Ecto neural progenitor cell (in vitro differentiated cells): ENCODE measurements at regions not wholly inside any gene's neighbourhood (a gene's known extent, or its start where the extent isn't known, plus 50 kb on each side); places are given as distances from the start of the nearest gene placed in this dataset.

Experiments
- DNase-seq: peaks from one replicate; pipeline ENCODE4 v3.0.0-alpha.2; 2018; ENCODE audit warnings: low spot score

DNA sequence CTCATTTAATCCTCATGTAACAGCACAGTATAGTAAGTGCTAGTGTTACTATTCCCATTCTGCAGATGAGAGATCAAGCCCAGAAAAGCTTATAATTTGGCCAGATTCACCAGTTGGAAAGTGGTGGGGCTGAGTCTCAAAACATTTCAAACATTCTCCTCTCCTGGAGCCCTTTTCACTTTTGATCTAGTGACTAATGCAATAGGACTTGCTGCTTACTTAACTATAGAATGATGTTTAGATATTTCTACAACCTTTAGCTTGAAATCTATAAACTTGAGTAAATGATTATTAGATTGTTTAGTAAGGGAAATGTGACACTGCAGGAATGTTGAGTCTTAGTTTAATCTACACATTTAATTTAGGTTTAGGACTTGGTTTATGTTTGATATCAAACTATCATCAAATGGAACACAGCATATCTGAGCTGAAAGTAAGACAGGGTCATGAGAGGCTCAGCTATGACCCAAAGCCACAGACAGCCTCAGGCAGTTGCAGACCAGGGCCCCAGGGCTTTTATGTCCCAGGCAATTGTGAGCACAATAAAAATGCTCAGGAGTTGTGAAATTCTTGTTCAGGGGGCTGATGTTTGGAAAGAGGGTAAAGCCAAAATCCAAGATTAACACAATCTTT lies 199.5 kb upstream of the HS3ST1 start:
- DNase-seq, result no peak

DNA sequence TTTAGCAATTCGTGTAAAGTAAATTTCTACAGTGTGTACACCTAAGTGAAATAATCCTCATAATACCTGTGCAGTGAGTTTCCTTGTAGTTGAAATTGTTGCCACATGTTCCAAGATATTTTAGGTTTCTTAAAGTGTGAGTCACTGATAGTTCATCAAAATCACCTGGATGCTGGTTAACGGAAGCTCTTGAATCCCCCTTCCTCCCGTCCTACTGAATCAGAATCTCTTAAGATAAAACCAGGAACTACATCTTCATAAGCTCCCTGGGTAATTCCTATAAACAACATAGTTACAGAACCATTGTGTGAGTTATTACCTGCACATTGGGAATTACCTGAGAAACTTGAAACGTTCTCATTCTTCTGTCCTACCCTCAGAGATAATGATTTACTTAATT lies 197.4 kb upstream of the HS3ST1 start:
- no peak for DNase-seq

DNA sequence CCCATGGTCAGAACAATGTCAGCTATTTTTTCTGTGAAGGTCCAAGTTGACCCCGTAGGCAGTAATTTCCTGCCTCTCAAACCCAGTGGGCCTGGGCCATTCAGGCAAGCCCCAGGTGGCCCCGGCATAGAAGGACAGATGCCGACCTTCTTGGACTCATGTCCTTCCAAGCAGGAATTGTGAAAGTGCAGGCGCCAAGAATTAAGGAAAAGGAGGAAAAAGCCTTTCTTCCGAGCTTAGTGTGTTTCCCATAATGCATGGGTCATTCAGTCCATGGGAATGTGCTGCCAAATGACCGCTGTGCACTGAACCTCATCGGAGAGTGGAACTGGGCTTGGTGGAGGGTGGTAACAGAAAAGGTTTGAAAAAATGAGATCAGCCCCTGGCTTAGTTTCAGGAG lies 196.5 kb upstream of the HS3ST1 start:
- no peak for DNase-seq

DNA sequence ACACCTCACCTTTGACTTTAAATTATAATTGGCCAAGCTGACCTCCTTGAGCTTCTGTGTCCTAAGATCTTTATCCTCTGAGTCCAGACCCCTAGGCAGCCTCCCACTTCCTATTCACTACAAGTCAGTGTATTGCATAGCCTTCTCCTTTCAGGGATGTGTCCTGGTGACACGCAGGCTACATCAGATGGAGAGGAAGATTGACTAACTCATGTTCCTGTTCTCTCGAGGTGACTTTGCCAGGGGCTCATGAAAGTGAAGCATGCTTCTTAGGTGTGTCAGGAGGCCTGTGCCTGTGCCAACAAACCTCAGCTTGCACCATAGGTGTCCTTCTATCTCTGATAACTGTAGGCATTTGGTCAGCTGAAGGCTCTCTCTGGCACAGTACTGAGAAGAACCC lies 195.7 kb upstream of the HS3ST1 start:
- DNase-seq, result no peak

DNA sequence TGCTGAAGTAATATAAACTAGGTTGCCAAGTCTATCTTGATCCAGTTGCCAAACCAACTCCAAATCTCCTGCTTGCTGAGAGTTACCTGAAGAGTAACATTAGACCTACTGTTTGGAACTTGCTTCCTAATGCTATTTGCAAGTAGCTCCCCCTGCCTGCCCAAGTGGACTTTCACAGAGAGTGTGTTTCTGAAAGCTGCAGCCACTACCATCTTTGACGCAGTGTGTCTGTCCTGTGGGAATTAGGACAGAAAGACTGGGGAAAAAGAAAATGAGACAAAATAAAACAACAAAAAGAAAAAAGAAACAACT lies 195.0 kb upstream of the HS3ST1 start:
- no peak for DNase-seq

DNA sequence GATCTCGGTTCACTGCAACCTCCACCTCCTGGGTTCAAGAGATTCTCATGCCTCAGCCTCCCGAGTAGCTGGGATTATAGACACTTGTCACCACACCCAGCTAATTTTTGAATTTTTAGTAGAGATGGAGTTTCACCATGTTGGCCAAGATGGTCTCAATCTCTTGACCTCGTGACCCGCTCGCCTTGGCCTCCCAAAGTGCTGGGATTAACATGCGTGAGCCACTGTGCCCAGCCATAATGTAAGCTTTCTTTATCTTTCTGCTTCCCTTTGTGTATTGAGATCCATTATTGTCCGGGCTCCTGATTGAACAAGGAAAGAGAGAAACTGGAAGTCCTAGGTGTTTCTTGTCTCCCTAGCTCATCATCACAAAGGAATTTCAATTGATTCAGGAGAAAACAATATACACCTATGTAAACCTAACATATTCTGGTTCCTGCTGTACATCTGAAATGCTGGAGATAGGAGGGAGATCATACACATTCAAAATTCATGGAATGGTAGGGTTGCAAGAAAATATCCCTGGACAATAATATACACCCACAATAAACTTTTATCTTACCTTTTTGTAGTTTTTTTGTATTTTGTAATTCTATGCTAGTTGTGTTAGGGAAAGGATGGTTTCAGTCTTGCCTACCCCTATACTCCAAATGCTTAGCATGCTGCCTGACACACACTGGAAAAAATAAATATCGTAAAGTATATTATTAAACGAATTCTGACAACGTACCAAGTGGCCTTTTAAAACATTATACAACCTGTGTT lies 194.4 kb upstream of the HS3ST1 start:
- DNase-seq, result no peak

DNA sequence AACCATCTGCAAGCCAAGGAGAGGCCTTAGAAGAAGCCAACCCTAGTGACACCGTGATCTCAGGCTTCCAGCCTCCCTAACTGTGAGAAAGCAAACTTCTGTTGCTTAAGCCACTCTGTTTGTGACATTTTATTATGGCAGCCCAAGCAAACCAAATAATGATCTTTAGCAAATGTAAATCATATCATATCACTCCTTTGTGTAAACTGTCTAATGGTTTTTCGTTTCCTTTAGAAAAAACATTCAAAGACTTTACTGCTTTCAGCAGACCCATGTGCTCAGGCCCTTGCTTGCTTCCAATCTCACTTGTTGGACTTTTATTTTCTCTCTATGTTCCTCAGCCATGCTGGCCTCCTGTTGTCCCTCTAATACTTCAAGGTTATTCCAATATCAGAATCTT lies 192.2 kb upstream of the HS3ST1 start:
- DNase-seq, result no peak

DNA sequence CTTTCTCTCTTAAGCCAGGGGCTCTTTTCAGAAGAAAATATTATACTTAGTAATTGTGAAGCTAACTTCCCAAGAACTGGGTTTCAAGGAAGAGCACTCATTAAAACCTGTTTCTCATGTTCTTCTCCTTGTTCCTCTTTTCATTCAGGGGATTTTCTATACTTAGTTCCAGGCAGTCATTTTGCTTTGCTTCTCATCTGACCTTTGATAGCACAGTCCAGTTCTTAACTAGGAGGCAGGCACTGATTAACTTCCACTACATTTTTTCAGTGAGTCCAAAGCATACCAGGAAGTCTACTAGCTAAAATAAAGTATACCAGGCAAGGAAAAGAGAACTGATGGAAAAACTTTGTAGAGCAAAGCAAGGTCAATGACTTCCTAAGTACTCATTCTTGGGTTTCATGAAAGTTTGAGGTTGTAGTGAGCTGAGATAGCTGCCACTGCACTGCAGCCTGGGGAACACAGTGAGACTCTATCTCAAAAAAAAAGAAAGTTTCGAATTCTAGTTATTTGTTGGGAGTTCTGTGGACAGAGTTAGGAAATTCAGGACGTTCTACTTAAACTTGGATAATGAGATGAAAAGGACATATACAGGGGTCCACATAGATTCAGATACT lies 190.1 kb upstream of the HS3ST1 start:
- no peak for DNase-seq

DNA sequence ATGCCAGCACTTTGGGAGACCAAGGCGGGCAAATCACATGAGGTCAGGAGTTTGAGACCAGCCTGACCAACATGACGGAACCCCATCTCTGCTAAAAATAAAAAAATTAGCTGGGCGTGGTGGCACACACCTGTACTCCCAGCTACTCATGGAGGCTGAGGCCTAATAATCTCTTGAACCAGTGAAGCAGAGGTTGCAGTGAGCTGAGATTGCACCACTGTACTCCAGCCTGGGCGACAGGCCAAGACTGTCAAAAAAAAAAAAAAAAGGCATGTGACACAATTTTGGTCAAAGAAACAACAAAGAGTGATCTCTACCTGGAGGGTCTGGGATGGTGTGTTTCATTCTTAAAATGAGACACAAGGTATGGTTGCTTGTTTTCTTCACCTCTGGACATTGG lies 188.2 kb upstream of the HS3ST1 start:
- DNase-seq, result no peak

DNA sequence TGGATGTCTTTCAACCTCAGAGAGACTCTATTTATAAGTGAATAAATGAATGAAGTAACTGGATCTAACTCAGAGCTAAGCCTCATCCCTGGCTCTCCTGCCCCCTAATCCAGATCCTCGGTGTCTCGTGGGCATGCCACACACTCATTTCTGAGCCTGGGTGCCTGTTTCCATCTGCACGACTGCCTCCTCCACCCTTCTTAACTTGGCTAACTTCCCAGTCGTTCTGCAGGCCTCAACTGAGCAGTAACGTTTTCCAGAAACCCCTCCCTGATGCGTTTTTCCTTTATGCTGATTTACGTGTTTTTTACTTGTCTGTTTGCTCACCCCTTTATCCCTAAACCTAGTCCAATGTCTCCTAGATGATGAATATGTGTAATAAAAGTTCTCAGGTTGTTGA lies 186.9 kb upstream of the HS3ST1 start:
- no peak for DNase-seq

DNA sequence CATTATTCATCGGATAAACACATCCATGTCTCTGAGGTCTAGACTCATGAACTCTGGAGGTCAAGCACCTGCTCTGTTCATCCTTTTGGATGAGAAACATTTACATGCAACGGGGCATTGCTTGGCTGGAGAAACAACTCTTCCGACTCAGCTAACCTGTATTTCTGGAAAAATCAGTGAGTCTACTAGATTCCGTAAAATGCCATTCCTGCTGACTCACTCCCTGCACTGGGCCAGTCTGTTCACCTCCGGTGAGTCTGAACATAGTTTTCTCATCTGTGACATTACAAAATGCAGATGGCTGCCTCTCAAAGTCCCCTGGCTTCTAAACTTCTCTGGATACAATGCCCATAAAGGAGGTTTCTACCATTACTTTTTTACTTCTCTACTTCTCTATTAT lies 185.7 kb upstream of the HS3ST1 start:
- DNase-seq, result no peak

DNA sequence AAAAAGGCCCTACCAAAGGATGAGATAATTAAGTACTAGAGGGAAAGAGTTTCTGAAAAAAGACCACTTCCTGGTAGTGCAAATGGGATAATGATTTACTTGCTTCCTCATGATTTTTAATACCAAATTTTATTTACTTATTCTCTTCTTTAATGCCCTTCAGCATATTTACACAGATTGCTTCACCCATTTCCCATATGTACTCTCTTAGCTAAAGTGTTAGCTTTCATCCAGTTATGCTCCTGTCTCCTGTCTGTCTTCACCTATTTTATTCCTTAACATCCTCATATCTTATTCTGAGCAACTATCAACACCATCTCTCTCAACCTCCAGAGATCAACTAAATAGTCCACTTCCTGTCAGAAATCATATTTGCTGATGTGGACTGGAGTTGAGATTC lies 183.2 kb upstream of the HS3ST1 start:
- DNase-seq, result no peak

DNA sequence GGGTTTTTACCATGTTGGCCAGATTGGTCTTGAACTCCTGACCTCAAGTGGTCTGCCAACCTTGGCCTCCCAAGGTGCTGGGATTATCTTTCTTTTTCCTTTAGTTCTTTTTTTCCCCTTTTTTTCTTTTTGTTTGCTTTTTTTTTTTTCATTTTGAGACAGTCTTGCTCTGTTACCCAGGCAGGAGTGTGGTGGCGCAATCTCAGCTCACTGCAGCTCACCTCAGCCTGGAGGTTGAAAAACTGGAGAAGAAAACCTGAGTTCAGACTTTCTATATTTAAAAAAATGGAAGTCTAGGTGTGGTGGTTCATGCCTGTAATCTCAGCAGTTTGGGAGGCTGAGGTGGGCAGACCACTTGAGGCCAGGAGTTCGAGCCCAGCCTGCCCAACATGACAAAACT lies 181.1 kb upstream of the HS3ST1 start:
- no peak for DNase-seq

DNA sequence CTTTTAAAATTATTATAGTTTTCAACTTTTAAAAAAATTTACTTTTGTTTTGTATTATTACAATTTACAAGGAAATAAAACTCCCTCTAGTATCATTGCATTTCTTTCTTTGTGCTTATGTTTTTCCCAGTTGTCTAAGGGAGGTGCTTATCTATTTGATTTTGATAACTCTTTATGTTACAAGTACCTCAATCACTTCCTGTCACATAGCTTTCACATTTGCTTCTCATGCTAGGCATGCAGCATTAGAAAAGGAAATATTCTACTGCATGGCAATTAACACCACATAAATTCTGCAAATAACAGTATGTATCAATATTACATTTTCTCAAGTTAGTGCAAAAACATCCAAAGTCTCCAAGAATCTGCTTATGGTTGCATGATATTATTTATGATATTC lies 180.3 kb upstream of the HS3ST1 start:
- no peak for DNase-seq

DNA sequence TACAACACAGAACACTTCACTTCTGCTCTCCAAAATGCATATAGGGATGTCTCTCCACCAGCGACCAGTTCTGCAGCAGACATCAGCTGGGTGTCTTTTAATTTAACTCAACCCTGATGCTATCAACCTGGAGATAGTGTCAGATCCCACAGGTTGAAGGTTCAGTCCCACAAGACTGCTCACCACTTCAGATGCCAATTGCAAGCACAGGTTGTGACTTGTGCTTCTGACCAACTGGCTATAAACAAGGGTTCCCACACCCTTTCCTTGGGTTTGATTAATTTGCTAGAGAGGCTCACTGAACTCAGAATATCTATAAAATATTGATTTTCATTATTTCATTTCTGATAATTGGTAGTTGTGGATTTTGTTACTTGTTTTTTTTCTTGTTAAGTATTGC lies 177.4 kb upstream of the HS3ST1 start:
- no peak for DNase-seq

DNA sequence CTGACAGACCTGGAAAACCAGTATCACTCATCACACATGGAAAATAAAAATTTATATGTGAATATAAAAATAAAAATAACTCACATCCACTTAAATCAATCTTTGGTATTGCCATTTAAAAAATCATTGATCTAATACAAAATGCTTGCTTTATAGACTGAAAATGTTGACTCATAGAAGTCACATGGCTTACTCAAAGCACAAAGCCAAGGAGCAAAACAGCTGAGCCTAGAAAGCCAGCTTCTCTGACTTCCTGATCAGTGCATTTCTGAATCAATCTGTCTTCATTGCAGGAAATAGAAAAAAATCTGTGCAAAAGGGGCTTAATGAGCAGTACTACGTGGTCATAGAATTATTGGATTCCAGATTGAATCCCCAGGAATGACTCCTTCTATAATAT lies 176.9 kb upstream of the HS3ST1 start:
- DNase-seq, result no peak

DNA sequence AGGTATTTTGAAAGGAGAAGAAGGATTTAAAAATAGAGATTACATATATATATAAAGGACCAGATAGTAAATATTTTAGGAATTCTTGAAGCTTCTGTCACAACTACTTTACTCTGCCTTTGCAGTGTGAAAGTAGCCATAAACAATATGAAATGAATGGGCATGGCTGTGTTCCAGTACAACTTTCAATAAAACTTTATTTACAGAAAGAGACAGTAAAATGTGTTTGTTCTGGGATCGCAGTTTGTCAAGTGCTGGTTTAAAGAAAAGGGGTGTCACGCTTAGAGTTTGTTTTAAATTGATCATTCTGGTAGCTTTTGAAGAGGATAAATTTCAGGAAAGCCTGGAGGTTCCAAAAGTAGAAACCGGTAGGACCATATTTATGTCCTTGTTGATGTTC lies 176.1 kb upstream of the HS3ST1 start:
- no peak for DNase-seq

DNA sequence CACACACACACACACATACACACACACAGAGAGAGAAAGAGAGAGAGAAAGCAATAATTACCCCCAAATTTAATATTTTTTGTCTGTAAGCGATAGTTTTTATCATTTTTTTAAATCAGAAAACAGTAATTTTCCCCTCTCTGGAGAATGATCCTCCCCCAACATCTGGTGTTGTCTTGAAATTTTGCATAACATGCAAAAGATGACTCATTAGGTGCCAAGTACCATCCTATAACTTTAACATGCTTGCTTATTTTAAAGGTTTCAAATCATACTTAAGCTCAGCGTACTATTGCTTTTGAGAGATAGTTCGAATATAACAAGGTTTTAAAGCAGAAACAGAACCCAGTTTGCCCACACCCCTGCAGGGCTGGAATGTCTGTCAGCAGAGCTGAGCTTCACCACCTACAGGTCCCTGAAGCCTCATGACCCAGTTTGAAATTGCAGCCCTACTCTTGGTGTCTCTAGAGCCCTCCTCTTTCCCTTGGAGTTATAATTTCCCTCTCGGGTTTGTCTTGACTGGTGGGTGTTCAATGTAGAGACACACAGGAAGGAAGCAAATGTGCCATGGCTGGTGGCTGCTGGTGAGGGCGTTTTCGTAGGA lies 175.0 kb upstream of the HS3ST1 start:
- no peak for DNase-seq

DNA sequence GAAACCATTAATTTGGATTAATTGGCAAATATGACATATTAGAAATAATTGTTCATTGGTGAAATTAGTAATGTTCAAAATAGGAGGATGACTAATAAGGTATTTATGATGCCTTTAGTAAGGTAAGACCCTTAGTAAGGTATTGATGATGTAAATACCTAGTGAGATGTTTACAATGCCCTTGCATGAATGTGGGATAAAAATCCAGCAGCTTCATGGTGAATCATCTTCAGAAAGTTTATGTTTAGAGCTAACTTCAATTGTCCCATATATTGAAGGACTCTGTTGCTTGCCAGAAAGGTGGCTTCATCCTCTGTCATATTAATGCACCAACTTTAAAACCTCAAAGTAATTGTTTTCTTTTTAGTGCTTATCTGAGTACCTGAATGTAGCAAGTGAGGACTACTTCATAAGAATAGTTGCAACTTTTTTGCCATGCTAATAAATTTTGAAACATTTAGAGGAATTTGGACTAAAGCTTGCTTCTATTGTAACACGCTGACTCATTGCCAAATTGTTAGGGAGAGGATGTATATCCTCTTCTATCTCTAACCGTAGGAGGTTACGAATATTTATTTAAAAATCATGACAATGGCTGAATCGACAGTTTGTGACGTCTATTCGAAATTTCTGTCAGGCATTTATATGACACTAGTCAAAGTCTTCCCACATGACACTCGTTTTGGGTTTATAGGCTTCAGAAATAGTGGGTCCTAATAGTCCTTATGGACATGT lies 174.1 kb upstream of the HS3ST1 start:
- DNase-seq, result no peak

DNA sequence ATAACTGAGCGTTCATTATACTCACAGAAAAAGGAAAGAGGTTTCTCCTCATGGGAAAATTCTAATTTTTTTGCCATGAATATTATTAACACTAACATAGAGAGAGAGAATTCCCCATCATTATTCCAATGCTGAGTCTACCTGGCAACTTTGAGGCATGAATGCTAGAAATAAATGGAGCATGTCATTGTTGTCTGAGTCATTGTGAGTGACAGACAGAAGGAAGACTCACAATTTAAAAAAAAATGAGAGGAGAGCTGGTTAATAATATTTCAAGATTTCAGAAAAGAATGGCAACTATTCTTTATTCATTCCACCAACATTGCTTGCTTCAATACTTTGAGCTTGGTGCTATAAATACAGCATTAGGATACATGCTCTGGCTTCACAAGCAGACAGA lies 170.4 kb upstream of the HS3ST1 start:
- DNase-seq, result no peak

DNA sequence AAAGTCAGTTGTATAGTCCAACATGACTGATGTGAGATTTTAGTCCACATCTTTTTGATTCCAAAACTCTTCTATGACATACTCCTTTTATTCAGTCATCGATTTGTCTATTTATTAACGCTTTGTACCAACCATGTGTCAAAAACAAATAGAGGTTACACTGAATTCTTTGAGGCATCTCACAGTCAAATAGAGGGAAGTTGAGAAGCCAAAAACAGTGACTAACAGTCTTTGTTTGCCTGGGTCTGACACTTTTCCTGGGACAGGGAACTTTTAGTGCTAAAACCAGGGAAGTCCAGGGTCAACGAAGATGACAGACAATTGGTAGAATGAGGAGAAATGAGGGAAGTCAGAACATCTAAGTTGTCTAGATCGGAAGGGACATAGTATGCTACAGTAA lies 169.9 kb upstream of the HS3ST1 start:
- DNase-seq, result no peak

DNA sequence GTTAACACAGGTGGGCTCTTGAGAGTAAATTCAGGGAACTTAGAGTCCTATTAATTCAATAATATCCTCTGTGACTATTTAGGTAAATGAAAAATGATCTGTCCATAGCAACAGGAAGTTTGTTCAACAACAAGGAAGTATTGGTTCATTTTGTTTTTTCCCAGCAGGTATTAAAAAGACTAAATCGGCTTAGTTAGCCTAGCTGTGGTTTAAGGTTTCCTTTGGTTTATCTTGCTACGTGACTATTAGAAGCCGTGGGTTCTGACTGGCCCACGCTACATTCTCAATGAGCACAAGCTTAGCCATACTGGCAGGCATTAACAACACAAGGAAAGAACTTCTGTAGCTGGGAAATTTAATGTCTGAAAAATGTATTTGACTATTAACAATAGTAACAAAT lies 168.8 kb upstream of the HS3ST1 start:
- no peak for DNase-seq

DNA sequence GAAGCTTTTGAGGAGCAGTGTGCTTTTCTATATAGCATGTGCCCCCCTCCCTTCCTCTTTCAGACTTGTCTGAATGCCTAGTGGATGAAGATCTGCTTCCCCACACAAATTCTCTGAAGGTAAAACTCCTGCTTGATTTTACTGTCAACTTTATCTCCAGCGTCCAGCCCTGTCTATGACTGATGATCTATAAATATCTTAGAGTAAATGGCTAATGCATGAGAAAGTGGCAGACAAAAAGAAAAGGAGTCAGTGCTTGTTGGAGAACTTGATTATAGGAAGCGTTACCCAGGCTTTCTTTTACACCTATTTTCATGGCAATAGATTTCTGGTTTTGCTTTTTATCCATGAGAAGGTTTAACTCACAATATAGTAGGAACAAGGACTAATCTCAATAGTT lies 168.3 kb upstream of the HS3ST1 start:
- DNase-seq, result no peak
